ENCODE measurements at regions not wholly inside any gene's neighbourhood (a gene's known extent, or its start where the extent isn't known, plus 50 kb on each side); places are given as distances from the start of the nearest gene placed in this dataset.

DNA sequence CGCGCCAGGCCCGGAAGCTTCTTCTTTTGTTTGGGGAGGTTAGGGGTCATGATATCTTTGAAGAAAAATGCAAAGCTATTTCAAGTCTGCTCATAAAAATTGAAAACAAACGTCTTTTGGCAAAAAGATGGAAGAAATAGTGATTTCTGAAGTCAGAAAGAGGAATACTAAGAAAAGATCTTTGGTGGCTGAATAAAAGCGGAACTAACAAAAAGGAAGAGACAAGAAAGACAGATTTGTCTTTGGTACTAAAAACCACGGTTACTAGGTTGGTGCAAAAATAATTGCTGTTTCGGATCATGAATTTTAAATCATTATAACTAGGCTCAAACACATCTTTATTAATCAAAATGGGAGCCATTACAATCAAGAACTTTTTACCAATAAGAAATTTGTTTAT is 164.6 kb upstream of the TRIB2 start:
- Histone ChIP-seq H3K36me3 (no peaks in the 10 kb centered on the region), H3K27me3 (no peaks in the 10 kb centered on the region), H3K4me1 (peaks cover 0 to 22% (median 10%) of the 10 kb centered on the region in 12 donors), H3K4me3 (no peak overlapping the region), H3K9me3 (no peaks in the 10 kb centered on the region), H3K27ac (no peak overlapping the region)
- DNase-seq (no peak), ATAC-seq (no peak)
- intact Hi-C loops (cut with DNase I) = loop anchor here in 3 of 10 donors (10.0 kb wide), 3 partner anchors 143 to 687 kb away; partner anchors contain the start of gene TRIB2 (in 1 of the 3)
- 86 to 96% (median 94%) methylated on average over 7 of the region's 7 CpGs for WGBS, 4 donors
- TF ChIP-seq POLR2A (IDR thresholded peaks at IDR 0.05) (no peak), CTCF (IDR thresholded peaks at IDR 0.05) (no peak)

DNA sequence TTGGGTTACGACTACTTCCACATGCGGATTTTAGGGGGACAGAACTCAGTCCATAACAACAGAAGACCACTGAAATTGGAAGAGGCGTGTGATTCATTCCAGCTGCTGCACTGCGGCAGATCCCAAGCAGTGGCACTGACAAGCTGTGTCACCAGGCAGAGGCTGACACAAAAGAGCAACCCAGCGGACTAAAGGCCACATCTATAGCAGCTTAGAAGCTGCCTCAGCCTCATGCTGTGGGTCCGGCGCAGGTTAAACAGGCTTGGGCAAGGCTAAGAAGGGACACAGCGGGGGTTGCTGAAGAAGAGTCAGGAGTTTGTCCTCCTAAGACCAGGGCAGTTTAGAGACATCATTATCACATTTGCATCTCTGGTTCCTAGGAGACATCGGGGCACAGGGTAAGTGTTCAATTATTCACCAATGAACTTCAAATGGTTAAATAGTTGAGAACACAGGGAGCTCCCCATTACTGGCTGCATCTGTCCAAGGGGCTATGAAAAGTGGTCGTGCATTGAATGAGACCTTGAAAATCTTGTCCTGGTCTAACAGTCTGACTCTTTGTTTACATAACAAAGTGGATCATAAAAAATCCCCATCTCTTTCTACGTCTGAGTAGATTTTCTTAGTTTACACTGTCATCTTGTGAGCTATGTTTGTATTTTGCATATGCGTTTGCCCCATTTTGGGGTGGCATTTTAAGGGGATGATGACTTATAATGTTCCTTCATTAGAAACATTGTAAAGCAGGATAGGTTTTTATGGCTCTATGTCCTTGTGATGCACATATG is 162.3 kb upstream of the TRIB2 start:
- WGBS, 4 donors = 86 to 93% (median 89%) methylated on average over 12 of the region's 12 CpGs
- DNase-seq = peak in 1 of 5 donors; percentile 42

DNA sequence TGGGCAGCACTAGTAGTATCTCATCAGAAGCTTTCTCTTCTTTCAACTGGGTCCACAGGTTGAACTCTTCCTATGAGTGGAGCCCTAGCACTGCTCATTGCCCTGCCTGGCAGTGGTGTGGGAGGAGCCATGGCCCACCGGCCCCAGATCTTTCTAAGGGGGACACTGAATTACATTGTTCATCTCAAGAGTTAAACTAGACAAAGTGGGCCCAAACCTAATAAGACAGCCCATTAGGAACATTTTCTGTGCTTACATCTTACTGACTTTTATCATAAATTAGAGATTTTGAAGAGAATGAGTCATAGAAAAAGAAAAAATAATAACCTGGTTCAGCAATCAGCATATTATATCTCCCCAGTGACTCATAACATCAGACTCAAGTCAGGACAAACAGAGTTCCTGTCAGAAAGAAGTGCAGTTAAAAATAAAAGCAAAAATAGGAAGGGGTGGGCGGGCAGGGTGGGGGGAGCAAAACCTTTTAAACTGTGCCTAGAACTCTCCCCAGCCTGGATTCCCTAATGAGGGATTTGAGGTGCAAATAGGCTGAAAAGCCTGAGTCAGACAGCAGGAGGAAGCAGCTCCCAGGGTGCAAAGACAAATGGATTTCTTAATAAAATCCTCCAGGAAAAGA is 161.6 kb upstream of the TRIB2 start:
- ATAC-seq (peak in 2 of 4 donors; percentile 67 to 69), DNase-seq (no peak)
- TF ChIP-seq POLR2A (IDR thresholded peaks at IDR 0.05) (no peak), CTCF (IDR thresholded peaks at IDR 0.05) (peak in 6 of 12 donors; percentile 8 to 41 (median 19))
- Histone ChIP-seq H3K36me3 (no peaks in the 10 kb centered on the region), H3K27me3 (no peaks in the 10 kb centered on the region), H3K4me1 (peaks cover 0 to 23% (median 10%) of the 10 kb centered on the region in 12 donors), H3K4me3 (no peak overlapping the region), H3K27ac (peak overlapping the region in 7 of 12 donors; percentile 14 to 58 (median 28)), H3K9me3 (no peaks in the 10 kb centered on the region)
- intact Hi-C loops (cut with DNase I) = loop anchor here in 3 of 10 donors (10.0 kb wide), 3 partner anchors 140 to 690 kb away; partner anchors contain the start of gene TRIB2 (in 1 of the 3)
- 46 to 60% (median 49%) methylated on average over 2 of the region's 2 CpGs for WGBS, 4 donors

More for the DNA sequence above, 162.3 kb upstream of the TRIB2 start:
- no peak for ATAC-seq
- H3K4me3 ChIP-seq = no peak overlapping the region
- peaks cover 0 to 23% (median 10%) of the 10 kb centered on the region in 12 donors for H3K4me1 ChIP-seq
- no peaks in the 10 kb centered on the region for H3K9me3 ChIP-seq
- intact Hi-C loops (cut with DNase I) = loop anchor here in 3 of 10 donors (10.0 kb wide), 3 partner anchors 140 to 690 kb away; partner anchors contain the start of gene TRIB2 (in 1 of the 3)
- H3K36me3 ChIP-seq = no peaks in the 10 kb centered on the region
- no peaks in the 10 kb centered on the region for H3K27me3 ChIP-seq
- TF ChIP-seq POLR2A (IDR thresholded peaks at IDR 0.05) (no peak), CTCF (IDR thresholded peaks at IDR 0.05) (no peak)
- H3K27ac ChIP-seq = peak overlapping the region in 7 of 12 donors; percentile 14 to 58 (median 28)

DNA sequence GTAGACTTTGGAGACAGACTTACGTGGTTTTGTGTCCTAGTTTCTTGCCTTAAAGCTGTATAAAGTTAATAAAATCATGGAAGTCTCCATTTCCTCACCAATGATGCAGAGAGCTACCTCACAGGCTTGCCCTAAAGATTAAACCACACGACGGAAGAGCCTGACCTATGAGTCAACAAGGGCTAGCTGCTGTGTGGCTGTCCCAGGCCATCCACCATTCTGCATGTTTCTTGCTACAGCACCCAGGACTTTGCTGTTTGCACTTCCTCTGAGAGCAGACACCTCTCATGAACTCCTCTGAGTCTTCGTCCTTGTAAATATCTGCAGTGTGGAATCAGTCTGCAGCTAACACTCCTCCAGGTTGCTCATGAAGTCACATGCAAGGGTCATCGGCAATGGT is 160.0 kb upstream of the TRIB2 start:
- no peak overlapping the region for H3K4me3 ChIP-seq
- H3K27ac ChIP-seq = no peak overlapping the region
- WGBS, 4 donors = 84 to 92% (median 88%) methylated on average over 5 of the region's 5 CpGs
- intact Hi-C loops (cut with DNase I) = loop anchor here in 3 of 10 donors (10.0 kb wide), 3 partner anchors 138 to 692 kb away; partner anchors contain the start of gene TRIB2 (in 1 of the 3)
- no peak for TF ChIP-seq CTCF (IDR thresholded peaks at IDR 0.05)
- TF ChIP-seq POLR2A (IDR thresholded peaks at IDR 0.05) = no peak
- no peaks in the 10 kb centered on the region for H3K9me3 ChIP-seq
- ATAC-seq = no peak
- no peaks in the 10 kb centered on the region for H3K27me3 ChIP-seq
- peaks cover 0 to 23% (median 10%) of the 10 kb centered on the region in 12 donors for H3K4me1 ChIP-seq
- DNase-seq = no peak
- no peaks in the 10 kb centered on the region for H3K36me3 ChIP-seq
